ENCODE measurements at regions not wholly inside any gene's neighbourhood (a gene's known extent, or its start where the extent isn't known, plus 50 kb on each side); places are given as distances from the start of the nearest gene placed in this dataset.

DNA sequence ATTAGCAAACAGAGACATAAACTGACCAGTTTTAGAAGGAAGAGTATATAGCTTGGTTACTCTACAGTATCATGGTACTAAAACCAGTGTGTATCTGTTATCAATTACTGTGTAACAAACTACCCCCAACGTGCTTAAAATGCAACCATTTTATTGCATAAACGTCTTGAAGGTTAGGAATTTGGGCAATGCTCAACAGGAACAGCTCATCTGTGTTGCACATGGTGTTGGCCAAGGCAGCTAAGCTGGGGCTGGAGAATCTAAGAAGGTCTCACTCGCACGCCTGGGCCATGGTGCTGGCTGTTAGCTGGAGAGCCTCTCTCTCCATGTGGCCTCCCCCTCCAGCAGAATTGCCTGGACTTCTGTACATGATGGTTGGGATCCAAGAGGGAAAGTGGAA, 81.2 kb upstream of the THBS1 start:
- TF ChIP-seq, protein P1, sequence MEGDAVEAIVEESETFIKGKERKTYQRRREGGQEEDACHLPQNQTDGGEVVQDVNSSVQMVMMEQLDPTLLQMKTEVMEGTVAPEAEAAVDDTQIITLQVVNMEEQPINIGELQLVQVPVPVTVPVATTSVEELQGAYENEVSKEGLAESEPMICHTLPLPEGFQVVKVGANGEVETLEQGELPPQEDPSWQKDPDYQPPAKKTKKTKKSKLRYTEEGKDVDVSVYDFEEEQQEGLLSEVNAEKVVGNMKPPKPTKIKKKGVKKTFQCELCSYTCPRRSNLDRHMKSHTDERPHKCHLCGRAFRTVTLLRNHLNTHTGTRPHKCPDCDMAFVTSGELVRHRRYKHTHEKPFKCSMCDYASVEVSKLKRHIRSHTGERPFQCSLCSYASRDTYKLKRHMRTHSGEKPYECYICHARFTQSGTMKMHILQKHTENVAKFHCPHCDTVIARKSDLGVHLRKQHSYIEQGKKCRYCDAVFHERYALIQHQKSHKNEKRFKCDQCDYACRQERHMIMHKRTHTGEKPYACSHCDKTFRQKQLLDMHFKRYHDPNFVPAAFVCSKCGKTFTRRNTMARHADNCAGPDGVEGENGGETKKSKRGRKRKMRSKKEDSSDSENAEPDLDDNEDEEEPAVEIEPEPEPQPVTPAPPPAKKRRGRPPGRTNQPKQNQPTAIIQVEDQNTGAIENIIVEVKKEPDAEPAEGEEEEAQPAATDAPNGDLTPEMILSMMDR (IDR thresholded peaks at IDR 0.05) = no peak
- no peak for TF ChIP-seq POLR2AphosphoS2 (conservative IDR thresholded peaks at IDR 0.05; ENCODE audit: low read length)
- no peak for TF ChIP-seq SREBF2 (IDR thresholded peaks at IDR 0.05)
- TF ChIP-seq MAZ (IDR thresholded peaks at IDR 0.05; ENCODE audit: borderline replicate concordance, low read depth, low read length) = no peak
- TF ChIP-seq RAD21 (conservative IDR thresholded peaks at IDR 0.05 in 1 of 2, IDR thresholded peaks at IDR 0.05 in 1 of 2) = no peak
- TF ChIP-seq, protein P2, sequence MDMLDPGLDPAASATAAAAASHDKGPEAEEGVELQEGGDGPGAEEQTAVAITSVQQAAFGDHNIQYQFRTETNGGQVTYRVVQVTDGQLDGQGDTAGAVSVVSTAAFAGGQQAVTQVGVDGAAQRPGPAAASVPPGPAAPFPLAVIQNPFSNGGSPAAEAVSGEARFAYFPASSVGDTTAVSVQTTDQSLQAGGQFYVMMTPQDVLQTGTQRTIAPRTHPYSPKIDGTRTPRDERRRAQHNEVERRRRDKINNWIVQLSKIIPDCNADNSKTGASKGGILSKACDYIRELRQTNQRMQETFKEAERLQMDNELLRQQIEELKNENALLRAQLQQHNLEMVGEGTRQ (IDR thresholded peaks at IDR 0.05) = no peak
- TF ChIP-seq RFX5 (IDR thresholded peaks at IDR 0.05) = no peak
- no peak for TF ChIP-seq POLR2A (IDR thresholded peaks at IDR 0.05; ENCODE audit: low read length)
- TF ChIP-seq HOXA7 (CRISPR knock-in tag; IDR thresholded peaks at IDR 0.05) = no peak
- TF ChIP-seq, protein P3, sequence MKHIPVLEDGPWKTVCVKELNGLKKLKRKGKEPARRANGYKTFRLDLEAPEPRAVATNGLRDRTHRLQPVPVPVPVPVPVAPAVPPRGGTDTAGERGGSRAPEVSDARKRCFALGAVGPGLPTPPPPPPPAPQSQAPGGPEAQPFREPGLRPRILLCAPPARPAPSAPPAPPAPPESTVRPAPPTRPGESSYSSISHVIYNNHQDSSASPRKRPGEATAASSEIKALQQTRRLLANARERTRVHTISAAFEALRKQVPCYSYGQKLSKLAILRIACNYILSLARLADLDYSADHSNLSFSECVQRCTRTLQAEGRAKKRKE (CRISPR knock-in tag; IDR thresholded peaks at IDR 0.05; ENCODE audit: low read depth) = no peak
- no peak for TF ChIP-seq MAX (IDR thresholded peaks at IDR 0.05)
- TF ChIP-seq ZNF302 (CRISPR knock-in tag; IDR thresholded peaks at IDR 0.05) = no peak

All from A549 (cell line).